PC-9 (cell line): ENCODE measurements at regions not wholly inside any gene's neighbourhood (a gene's known extent, or its start where the extent isn't known, plus 50 kb on each side); places are given as distances from the start of the nearest gene placed in this dataset.

Experiments used
- CTCF ChIP-seq: fragments of 200-600 bp; sonication (generic); conservative IDR thresholded peaks from 2 replicates; pipeline ENCODE4 v1.6.1; 2017; ENCODE audit warnings: mixed run types, antibody characterized with exemption, mild to moderate bottlenecking, moderate library complexity
- EZH2 ChIP-seq: fragments of 200-600 bp; sonication (generic); IDR thresholded peaks from 2 replicates; pipeline ENCODE4 v1.8.0; 2017; ENCODE audit warnings: antibody characterized with exemption, low read depth

DNA sequence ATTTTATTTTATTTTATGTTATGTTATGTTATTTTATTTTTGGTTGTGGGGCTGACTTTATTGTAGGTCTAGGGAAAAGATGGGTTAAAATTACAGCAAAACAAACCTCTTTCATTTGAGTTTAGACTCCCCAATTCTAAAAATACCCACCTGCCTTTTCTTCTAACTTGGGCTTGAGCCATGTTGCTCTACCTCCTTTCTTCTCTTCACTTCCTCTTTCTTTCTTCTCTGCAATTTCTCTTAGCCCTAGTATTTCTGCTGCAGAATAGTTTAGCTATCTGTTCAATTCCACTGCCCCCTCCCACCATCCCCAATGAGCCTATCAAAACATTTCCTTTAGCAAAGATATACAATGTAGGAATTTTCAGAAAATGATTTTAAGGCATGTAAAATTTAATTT, 653.3 kb downstream of the ARAP2 start:
- no peak for TF ChIP-seq CTCF
- no peak for TF ChIP-seq EZH2
